Lung (tissue), 11 donors: ENCODE measurements at regions not wholly inside any gene's neighbourhood (a gene's known extent, or its start where the extent isn't known, plus 50 kb on each side); places are given as distances from the start of the nearest gene placed in this dataset.

Experiments used
- ATAC-seq: fragments of 200-7000 bp; cut with Tn5 transposase; one replicate; pipeline ENCODE4 v1.9.1; 2020; ENCODE audit warnings: moderate number of reproducible peaks; ENCODE audit not compliant: insufficient read depth, low FRiP score
- DNase-seq, 3 donors: peaks; one replicate each; pipeline ENCODE4 v3.0.0-alpha.2; 2013 to 2017
- H3K27ac ChIP-seq, 2 donors: one replicate each; pipeline ENCODE4 v1.5.1; 2013; ENCODE audit warnings: mild to moderate bottlenecking in 2 of 2, moderate library complexity in 2 of 2, control low read depth in 1 of 2, inconsistent platforms in 1 of 2, low read depth in 1 of 2, low read length in 1 of 2
- H3K27me3 ChIP-seq, 3 donors: one replicate each; pipeline ENCODE4 v1.5.1; 2013; ENCODE audit warnings: low read length in 2 of 3; ENCODE audit not compliant: control insufficient read depth in 3 of 3, insufficient read depth in 3 of 3
- H3K36me3 ChIP-seq, 4 donors: one replicate each; pipeline ENCODE4 v1.5.1; 2013; ENCODE audit warnings: low read length in 4 of 4, mild to moderate bottlenecking in 1 of 4, moderate library complexity in 1 of 4; ENCODE audit not compliant: control insufficient read depth in 4 of 4, insufficient read depth in 4 of 4
- H3K4me1 ChIP-seq, 5 donors: one replicate each; pipeline ENCODE4 v1.5.1; 2013; ENCODE audit warnings: low read length in 5 of 5, mild to moderate bottlenecking in 2 of 5, moderate library complexity in 1 of 5; ENCODE audit not compliant: control insufficient read depth in 5 of 5, insufficient read depth in 5 of 5
- H3K4me3 ChIP-seq: one replicate; pipeline ENCODE4 v1.5.1; 2013; ENCODE audit warnings: mild to moderate bottlenecking, control low read depth, moderate library complexity
- H3K9ac ChIP-seq, 2 donors: one replicate each; pipeline ENCODE4 v1.5.1; 2013; ENCODE audit warnings: low read length in 2 of 2, control low read depth in 1 of 2; ENCODE audit not compliant: insufficient read depth in 1 of 2
- H3K9me3 ChIP-seq, 4 donors: one replicate each; pipeline ENCODE4 v1.5.1; 2013; ENCODE audit warnings: low read length in 3 of 4, mild to moderate bottlenecking in 1 of 4, moderate library complexity in 1 of 4; ENCODE audit not compliant: control insufficient read depth in 4 of 4, insufficient read depth in 3 of 4
- CTCF ChIP-seq: IDR thresholded peaks from 2 replicates; pipeline ENCODE4 v1.5.1; 2012; ENCODE audit warnings: mild to moderate bottlenecking; ENCODE audit errors: control extremely low read depth, extremely low read depth
- WGBS, 2 donors: extraction: QIAGEN DNeasy Blood & Tissue Kit; methylation state at CpG; one replicate each; pipeline ENCODE4 v1.1.7; 2013; 5-methylcytosine and 5-hydroxymethylcytosine counted together
- donor health status: control.
- donor health status: control.
- donor health status: Bipolar disorder and iron deficiency.
- donor health status: healthy.
- donor health status: DM: yes; HTN: yes; CAD: no.

- H3K9me3 ChIP-seq: no peaks in the 10 kb centered on the region
- WGBS, 2 donors: 92 to 97% methylated on average over 1 of the region's 1 CpG
- no peak overlapping the region for H3K27ac ChIP-seq
- H3K4me3 ChIP-seq: no peak overlapping the region
- no peaks in the 10 kb centered on the region for H3K27me3 ChIP-seq
- DNase-seq (no peak), ATAC-seq (no peak)
- TF ChIP-seq CTCF: no peak
- H3K9ac ChIP-seq: no peak overlapping the region
- no peaks in the 10 kb centered on the region for H3K36me3 ChIP-seq
- no peaks in the 10 kb centered on the region for H3K4me1 ChIP-seq
These were observed 651.0 kb upstream of the PLXNA2 start for GRCh38 chr1:208895181-208895580.

GRCh38 chr1:208895820-208896219, 651.6 kb upstream of the PLXNA2 start:
- DNase-seq (no peak), ATAC-seq (no peak)
- Histone ChIP-seq H3K27ac (no peak overlapping the region), H3K9me3 (no peaks in the 10 kb centered on the region), H3K4me3 (no peak overlapping the region), H3K27me3 (no peaks in the 10 kb centered on the region), H3K9ac (no peak overlapping the region), H3K36me3 (no peaks in the 10 kb centered on the region), H3K4me1 (no peaks in the 10 kb centered on the region)
- 83 to 90% methylated on average over 1 of the region's 1 CpG for WGBS, 2 donors
- no peak for TF ChIP-seq CTCF

DNA sequence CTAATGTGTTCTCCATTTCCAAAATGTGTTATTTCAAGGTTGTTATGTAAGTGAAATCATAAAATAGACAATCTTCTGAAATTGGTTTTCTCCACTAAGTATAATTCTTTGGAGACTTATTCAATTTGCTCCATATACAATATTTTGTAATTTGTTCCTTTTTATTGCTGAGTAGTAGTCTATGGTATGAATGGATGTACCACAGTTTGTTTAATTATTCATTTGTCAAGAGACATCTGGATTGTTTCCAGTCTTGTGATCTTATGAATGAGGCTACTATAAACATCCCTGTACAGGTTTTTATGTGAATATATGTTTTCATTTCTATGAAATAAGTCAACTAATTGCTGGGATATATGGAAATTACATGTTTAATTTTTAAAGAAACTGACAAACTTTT, 652.6 kb upstream of the PLXNA2 start:
- Histone ChIP-seq H3K36me3 (no peaks in the 10 kb centered on the region), H3K27me3 (no peaks in the 10 kb centered on the region), H3K4me3 (no peak overlapping the region), H3K4me1 (no peaks in the 10 kb centered on the region), H3K9me3 (no peaks in the 10 kb centered on the region), H3K9ac (no peak overlapping the region), H3K27ac (no peak overlapping the region)
- ATAC-seq: no peak
- DNase-seq: no peak
- no peak for TF ChIP-seq CTCF

GRCh38 chr1:208899438-208899837, 655.3 kb upstream of the PLXNA2 start:
- Histone ChIP-seq H3K36me3 (no peaks in the 10 kb centered on the region), H3K9ac (no peak overlapping the region), H3K27ac (no peak overlapping the region), H3K4me3 (no peak overlapping the region), H3K27me3 (no peaks in the 10 kb centered on the region), H3K4me1 (no peaks in the 10 kb centered on the region), H3K9me3 (no peaks in the 10 kb centered on the region)
- TF ChIP-seq CTCF: no peak
- no peak for ATAC-seq
- DNase-seq: no peak
